Activated T-helper 1 cell treated with anti-CD3 and anti-CD28 coated beads, Interleukin-12 subunit alpha, Interleukin-12 subunit beta, Interleukin-2, Interleukin-4 antibody, amounts not matched to agents 30 ng/mL and 10 ng/mL and 1 ng/mL, durations not matched to agents 14 hours and 24 hours and 36 hours (primary cell): ENCODE measurements at regions not wholly inside any gene's neighbourhood (a gene's known extent, or its start where the extent isn't known, plus 50 kb on each side); places are given as distances from the start of the nearest gene placed in this dataset.

Experiments
- DNase-seq: peaks from one replicate; pipeline ENCODE4 v3.0.0; 2021; ENCODE audit warnings: low spot score
- H3K27ac Mint-ChIP-seq: one replicate; pipeline ENCODE4 v1.8.0; 2021; ENCODE audit warnings: mild to moderate bottlenecking, mixed read lengths
- H3K27me3 Mint-ChIP-seq: one replicate; pipeline ENCODE4 v1.8.0; 2022; ENCODE audit warnings: mild to moderate bottlenecking, moderate library complexity, mixed read lengths; ENCODE audit not compliant: insufficient read depth
- H3K36me3 Mint-ChIP-seq: one replicate; pipeline ENCODE4 v1.8.0; 2021; ENCODE audit warnings: low read depth, mixed read lengths
- H3K4me1 Mint-ChIP-seq: one replicate; pipeline ENCODE4 v1.8.0; 2021; ENCODE audit warnings: low read depth, mixed read lengths
- H3K4me3 Mint-ChIP-seq: one replicate; pipeline ENCODE4 v1.8.0; 2021; ENCODE audit warnings: mild to moderate bottlenecking, moderate library complexity, mixed read lengths
- H3K9me3 Mint-ChIP-seq: one replicate; pipeline ENCODE4 v1.8.0; 2021; ENCODE audit warnings: mixed read lengths
- intact Hi-C: fragments of 100-400 bp; cut with micrococcal nuclease; formaldehyde crosslinking; loops from one replicate; pipeline ENCODE4 v1.15.1; 2024

DNA sequence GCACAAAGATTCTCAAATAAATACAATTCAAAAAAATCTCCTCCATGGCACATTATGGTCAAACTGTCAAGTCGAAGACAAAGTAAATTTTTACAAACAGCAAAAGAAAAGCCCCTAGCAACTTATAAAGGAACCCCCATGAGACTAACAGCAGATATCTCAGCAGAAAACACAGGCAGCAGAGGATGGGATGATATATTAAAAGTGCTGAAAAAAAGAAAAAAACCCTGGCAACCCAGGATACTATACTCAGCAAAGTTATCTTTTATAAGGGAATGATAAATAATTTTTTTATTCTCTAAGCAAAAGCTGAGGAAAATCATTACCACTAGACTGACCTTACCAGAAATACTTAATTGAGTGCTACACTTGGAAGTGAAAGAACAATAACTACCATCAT is 326.4 kb downstream of the CYRIA start:
- no peak for DNase-seq
- Mint-ChIP-seq H3K27ac (no peak overlapping the region), H3K27me3 (no peaks in the 10 kb centered on the region), H3K4me3 (no peak overlapping the region), H3K4me1 (no peaks in the 10 kb centered on the region), H3K9me3 (no peaks in the 10 kb centered on the region), H3K36me3 (no peaks in the 10 kb centered on the region)
- intact Hi-C loops: no loop called here

DNA sequence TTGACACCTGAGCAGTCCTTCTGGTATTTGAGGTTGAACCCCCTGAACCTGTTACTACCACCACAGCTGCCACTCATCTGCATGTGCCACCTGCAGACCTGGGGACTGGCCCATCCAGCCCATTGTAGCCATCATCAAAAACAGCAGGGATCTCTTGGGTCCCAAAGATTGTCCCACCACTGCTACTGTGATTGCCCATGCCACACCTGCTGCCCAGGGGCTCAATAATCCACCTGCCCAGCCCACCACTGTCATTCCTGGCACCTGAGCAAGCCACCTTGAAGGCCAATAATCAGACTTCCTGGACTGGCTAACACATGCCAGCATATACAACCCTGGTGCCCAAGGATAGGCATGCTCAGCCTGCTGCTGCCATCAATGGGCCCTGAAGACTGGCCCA is 327.6 kb downstream of the CYRIA start:
- no peaks in the 10 kb centered on the region for H3K27me3 Mint-ChIP-seq
- no peak for DNase-seq
- no peaks in the 10 kb centered on the region for H3K36me3 Mint-ChIP-seq
- H3K9me3 Mint-ChIP-seq: no peaks in the 10 kb centered on the region
- H3K4me1 Mint-ChIP-seq: no peaks in the 10 kb centered on the region
- no peak overlapping the region for H3K4me3 Mint-ChIP-seq
- intact Hi-C loops: no loop called here
- H3K27ac Mint-ChIP-seq: no peak overlapping the region

DNA sequence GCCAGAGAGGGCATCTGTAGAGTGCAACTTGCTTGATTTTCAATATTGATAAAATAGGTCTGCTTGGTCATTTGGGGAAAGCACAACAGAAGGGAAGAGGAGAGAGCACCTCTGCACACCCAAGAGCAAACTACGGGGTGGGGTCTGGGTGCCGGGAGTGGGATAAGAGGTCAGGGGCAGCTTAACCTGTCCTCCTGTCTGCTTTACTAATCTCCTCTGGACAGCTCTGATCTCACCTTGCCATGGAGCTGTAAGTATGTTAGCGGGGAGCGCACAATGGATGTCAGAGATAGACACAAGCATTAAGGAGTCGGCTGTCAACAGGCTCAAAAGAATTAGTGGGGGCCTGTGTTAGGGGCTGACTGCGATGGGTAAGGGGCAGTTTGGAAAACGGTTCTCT is 328.7 kb downstream of the CYRIA start:
- intact Hi-C loops: no loop called here
- H3K9me3 Mint-ChIP-seq: no peaks in the 10 kb centered on the region
- H3K4me3 Mint-ChIP-seq: no peak overlapping the region
- H3K27ac Mint-ChIP-seq: no peak overlapping the region
- no peaks in the 10 kb centered on the region for H3K27me3 Mint-ChIP-seq
- no peaks in the 10 kb centered on the region for H3K4me1 Mint-ChIP-seq
- no peaks in the 10 kb centered on the region for H3K36me3 Mint-ChIP-seq
- DNase-seq: no peak

DNA sequence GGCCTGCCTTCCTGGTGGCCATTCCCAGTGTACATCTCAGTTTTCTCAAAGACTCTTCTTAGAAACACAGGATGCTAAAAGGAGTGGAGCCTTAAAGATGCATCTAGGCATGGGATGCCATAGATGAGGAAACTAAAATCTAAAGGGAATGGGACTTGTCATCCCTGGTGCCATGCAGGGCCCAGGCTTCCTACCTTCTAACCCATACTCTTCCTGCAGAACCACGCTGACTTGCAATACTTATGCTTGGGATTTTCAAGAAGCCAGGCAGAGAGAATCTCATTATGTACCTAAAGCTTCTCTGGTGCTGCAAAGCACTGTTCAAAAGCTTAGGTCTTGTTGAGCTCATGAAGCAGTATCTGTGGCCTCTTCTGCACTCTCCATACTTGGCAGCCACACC is 329.1 kb downstream of the CYRIA start:
- Mint-ChIP-seq H3K9me3 (no peaks in the 10 kb centered on the region), H3K4me3 (no peak overlapping the region), H3K27ac (no peak overlapping the region), H3K4me1 (no peaks in the 10 kb centered on the region), H3K27me3 (no peaks in the 10 kb centered on the region), H3K36me3 (no peaks in the 10 kb centered on the region)
- intact Hi-C loops: no loop called here
- no peak for DNase-seq

DNA sequence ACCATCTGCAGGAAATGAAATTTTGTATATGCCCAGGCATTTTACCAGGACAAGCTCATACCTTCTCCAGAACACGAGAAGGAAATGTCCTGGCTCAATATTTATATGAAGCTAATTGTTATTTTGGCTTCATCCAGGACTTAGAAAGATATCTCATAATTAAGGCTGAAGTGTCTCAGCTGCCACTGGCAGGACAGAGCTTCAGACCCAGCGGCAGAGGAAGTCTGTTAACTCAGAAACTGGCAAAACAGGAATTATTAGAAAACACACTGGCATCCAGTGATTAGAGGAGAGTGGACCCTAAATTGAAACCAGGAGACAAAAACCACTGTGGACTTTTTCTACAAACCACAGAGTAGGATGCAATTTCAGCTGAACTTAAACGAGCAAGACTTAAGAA is 329.7 kb downstream of the CYRIA start:
- H3K4me1 Mint-ChIP-seq: no peaks in the 10 kb centered on the region
- H3K36me3 Mint-ChIP-seq: no peaks in the 10 kb centered on the region
- no peaks in the 10 kb centered on the region for H3K9me3 Mint-ChIP-seq
- H3K27me3 Mint-ChIP-seq: no peaks in the 10 kb centered on the region
- DNase-seq: no peak
- H3K4me3 Mint-ChIP-seq: no peak overlapping the region
- no peak overlapping the region for H3K27ac Mint-ChIP-seq
- intact Hi-C loops: no loop called here

DNA sequence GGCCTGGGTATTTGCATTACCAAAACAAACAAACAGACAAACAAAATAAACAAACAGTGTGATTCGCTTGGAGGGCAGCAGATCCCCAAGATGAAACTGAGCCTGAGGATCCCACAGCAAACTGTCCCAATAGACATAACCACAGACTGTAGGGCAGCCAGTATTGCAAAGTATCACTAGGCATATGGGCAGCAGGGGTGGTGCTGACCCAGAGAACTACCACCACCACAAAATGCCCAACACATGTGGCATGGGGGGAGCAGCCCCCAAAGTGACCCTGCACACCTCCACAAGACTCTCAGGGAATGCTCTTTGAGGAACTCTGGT is 330.1 kb downstream of the CYRIA start:
- no peaks in the 10 kb centered on the region for H3K9me3 Mint-ChIP-seq
- no peak for DNase-seq
- H3K4me3 Mint-ChIP-seq: no peak overlapping the region
- no peaks in the 10 kb centered on the region for H3K27me3 Mint-ChIP-seq
- H3K36me3 Mint-ChIP-seq: no peaks in the 10 kb centered on the region
- H3K27ac Mint-ChIP-seq: no peak overlapping the region
- intact Hi-C loops: no loop called here
- no peaks in the 10 kb centered on the region for H3K4me1 Mint-ChIP-seq

DNA sequence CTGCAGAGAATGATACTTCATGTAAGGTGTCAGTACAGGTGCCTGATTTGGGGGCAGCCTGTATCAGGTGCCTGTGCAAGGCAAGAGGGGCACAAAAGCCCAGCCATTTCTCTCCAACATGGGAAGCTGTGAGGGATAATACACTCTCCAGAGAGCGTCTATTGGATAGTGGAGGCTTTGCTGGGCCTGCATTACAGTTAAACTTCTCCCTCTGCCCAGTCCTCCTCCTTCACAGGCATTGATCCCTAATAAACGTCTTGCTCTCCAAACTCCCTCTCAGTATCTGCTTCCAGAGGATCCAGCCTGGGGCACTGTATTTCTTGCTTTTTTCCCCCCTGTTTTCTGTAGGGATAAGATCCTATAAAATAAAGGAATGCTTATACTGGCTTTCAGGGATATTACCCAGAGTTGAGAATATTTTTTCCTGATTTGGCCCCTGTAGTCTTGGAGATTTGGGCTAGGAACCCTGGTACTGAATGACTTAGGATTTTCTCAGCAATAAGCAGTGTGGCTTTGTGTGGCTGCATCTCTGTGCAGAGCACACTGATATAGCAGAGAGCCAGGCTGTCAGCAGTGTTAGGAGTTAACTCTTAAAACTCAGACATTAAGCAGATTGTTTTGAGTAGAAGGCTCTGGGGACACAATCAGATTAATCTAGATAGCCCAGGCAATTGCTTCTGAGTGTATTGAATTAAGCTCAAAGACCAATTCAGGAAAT is 330.6 kb downstream of the CYRIA start:
- intact Hi-C loops: no loop called here
- Mint-ChIP-seq H3K9me3 (no peaks in the 10 kb centered on the region), H3K4me3 (no peak overlapping the region), H3K27me3 (no peaks in the 10 kb centered on the region), H3K27ac (no peak overlapping the region), H3K36me3 (no peaks in the 10 kb centered on the region), H3K4me1 (no peaks in the 10 kb centered on the region)
- no peak for DNase-seq

DNA sequence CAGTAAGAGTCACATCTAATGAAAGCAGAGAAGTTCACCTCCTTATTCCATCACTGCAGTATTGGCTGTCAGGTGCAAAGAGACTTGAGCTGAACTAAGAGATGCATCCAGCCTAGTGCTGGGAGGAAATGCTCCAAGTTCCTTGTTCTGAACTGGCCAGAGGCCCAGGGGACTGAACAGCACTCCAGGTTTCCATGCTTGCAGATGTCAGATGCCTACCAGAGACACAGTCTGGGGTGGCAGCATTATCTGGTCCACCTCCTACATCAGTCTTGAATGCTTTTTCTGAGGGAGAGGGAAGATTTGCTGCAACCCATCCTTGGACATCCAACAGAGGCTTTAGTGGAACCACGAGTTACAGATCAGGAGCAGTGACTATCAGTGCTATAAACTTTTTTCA is 331.3 kb downstream of the CYRIA start:
- intact Hi-C loops: no loop called here
- Mint-ChIP-seq H3K27me3 (no peaks in the 10 kb centered on the region), H3K4me3 (no peak overlapping the region), H3K4me1 (no peaks in the 10 kb centered on the region), H3K27ac (no peak overlapping the region), H3K36me3 (no peaks in the 10 kb centered on the region), H3K9me3 (no peaks in the 10 kb centered on the region)
- no peak for DNase-seq

DNA sequence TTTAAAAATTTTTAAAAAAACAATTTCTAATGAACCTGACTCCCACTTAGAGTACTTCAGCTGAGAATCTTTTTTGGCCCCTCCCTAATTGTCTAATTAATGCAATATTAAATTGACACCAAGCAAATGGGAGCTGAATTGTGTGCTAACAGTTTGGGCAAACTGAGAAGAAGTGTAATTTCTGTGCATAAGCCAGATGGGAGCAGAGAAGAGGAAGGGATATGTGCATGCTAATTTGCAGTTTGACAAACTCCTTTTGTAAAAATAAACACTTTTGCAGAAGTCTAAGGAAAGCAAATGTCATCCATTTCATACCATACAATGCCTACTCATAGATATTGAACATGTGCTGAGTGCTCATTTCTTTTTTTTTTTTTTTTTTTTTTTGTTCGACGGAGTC is 332.0 kb downstream of the CYRIA start:
- no peak for DNase-seq
- H3K27me3 Mint-ChIP-seq: no peaks in the 10 kb centered on the region
- H3K4me3 Mint-ChIP-seq: no peak overlapping the region
- no peaks in the 10 kb centered on the region for H3K36me3 Mint-ChIP-seq
- H3K27ac Mint-ChIP-seq: no peak overlapping the region
- no peaks in the 10 kb centered on the region for H3K4me1 Mint-ChIP-seq
- no peaks in the 10 kb centered on the region for H3K9me3 Mint-ChIP-seq
- intact Hi-C loops: no loop called here

DNA sequence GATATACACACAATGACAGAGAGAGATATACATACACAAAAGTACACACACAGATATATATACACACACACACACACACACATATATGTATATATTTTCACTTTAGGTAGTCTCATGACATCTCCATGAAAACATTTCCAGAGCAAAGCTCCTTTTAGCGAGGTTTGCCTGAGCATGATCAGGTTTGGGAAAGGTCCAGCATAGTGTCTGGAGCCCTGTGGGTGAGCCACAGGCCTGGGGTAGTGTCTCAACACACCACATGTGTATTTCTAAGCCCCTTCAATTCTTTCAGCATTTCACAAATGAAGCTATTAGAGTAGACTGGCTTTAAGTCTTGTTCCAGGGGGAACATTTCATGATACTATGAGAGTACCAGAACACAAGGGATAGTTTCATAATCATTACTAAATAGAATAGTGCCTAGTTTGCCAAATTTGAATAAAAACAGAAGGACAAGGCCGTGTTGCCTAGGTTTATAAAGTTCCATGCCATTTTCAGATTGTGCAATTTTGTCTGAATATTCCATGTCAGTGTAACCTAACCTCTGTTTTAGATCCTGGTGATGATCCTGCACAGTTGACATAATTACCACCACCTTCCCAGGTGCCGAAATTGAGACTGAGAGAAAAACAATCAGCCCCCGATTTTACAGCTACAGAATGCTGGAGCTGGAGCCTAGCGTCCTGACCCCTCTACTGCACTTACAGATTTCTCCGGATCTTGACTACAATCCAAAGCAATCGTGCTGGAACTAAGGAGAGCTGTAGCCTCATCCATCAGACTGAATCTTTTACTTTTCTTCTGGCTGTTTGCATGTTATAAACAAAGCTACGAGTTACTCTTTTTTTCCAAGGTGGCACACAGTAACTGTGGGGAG is 332.7 kb downstream of the CYRIA start:
- DNase-seq: no peak
- H3K4me3 Mint-ChIP-seq: no peak overlapping the region

DNA sequence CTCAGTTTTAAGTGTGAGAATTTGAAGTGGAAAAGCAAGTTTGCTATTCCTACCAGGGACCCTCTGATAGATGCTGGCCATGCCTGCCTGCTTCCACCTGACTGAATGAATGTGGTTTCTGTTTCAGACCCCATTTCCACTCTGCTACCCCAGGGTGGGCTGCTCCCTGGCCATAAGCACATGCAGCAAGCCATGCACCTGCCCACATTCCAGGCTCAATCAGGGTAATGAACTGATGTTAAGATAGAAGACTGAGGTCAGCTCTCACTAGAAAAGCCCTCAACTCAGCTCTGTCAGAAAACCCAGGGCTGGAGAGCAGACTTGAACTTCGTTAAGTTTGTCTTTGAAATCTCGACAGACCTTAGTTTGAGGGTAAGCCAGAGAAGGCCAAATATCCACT is 333.9 kb downstream of the CYRIA start:
- no peaks in the 10 kb centered on the region for H3K9me3 Mint-ChIP-seq
- intact Hi-C loops: no loop called here
- H3K27me3 Mint-ChIP-seq: peaks cover 3% of the 10 kb centered on the region
- no peak overlapping the region for H3K27ac Mint-ChIP-seq
- no peaks in the 10 kb centered on the region for H3K36me3 Mint-ChIP-seq
- no peak overlapping the region for H3K4me3 Mint-ChIP-seq
- no peak for DNase-seq
- no peaks in the 10 kb centered on the region for H3K4me1 Mint-ChIP-seq

More for the DNA sequence above, 332.7 kb downstream of the CYRIA start:
- no peaks in the 10 kb centered on the region for H3K4me1 Mint-ChIP-seq
- no peak overlapping the region for H3K27ac Mint-ChIP-seq
- intact Hi-C loops: no loop called here
- H3K27me3 Mint-ChIP-seq: peaks cover 3% of the 10 kb centered on the region
- no peaks in the 10 kb centered on the region for H3K36me3 Mint-ChIP-seq
- H3K9me3 Mint-ChIP-seq: no peaks in the 10 kb centered on the region

DNA sequence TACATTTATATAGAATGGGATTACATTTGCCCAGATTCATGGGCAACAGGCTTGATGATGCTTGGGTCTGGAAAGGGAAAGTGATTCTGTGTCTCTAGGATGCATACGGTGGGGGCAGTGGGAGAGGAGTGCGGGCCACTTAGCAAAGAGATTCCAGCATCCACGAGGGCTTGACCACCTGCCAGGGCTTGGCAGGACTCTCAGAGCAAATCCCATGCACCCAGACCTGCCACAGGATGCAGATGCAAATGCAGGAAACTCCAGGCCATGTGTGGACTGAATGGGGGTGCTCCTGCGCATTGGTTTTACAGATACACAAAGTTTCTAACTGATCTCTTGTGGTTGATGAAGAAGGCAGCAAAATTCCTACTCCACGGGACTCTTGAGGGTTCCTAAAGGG is 334.7 kb downstream of the CYRIA start:
- H3K27me3 Mint-ChIP-seq: peaks cover 3% of the 10 kb centered on the region
- H3K27ac Mint-ChIP-seq: no peak overlapping the region
- intact Hi-C loops: no loop called here
- no peaks in the 10 kb centered on the region for H3K4me1 Mint-ChIP-seq
- no peaks in the 10 kb centered on the region for H3K36me3 Mint-ChIP-seq
- no peaks in the 10 kb centered on the region for H3K9me3 Mint-ChIP-seq
- no peak overlapping the region for H3K4me3 Mint-ChIP-seq
- no peak for DNase-seq

DNA sequence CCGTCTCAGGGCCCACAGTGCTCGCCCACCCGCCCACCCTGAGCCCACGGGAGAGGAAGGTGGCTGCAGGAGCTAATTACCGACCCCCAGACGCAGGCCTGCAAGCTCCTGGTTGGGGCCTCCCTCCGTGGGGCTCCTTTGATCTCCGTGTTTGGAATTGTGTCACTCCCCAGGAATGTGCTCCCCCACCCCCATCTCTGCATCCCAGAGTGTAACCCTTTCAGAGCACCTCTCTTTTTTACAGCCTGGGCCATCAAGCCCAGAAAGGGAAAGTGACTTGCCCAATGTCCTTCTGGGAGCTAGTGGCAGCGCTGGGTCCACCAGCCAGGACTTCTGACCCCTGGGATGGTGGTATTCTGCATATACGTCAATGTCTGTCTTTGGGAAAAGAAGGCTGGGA is 335.1 kb downstream of the CYRIA start:
- no peak for DNase-seq
- intact Hi-C loops: no loop called here
- H3K27ac Mint-ChIP-seq: no peak overlapping the region
- H3K9me3 Mint-ChIP-seq: no peaks in the 10 kb centered on the region
- H3K27me3 Mint-ChIP-seq: peaks cover 3% of the 10 kb centered on the region
- H3K4me3 Mint-ChIP-seq: no peak overlapping the region
- no peaks in the 10 kb centered on the region for H3K36me3 Mint-ChIP-seq
- no peaks in the 10 kb centered on the region for H3K4me1 Mint-ChIP-seq
